Hematopoietic multipotent progenitor cell treated with erythropoietin and hydrocortisone succinate and interleukin-3 and kit ligand, for 15 days (in vitro differentiated cells): ENCODE measurements at regions not wholly inside any gene's neighbourhood (a gene's known extent, or its start where the extent isn't known, plus 50 kb on each side); places are given as distances from the start of the nearest gene placed in this dataset.

ENCODE experiments used
- DNase-seq: peaks from one replicate; pipeline ENCODE4 v3.0.0-alpha.2; 2015; ENCODE audit warnings: low spot score

- no peak for DNase-seq
Observed at GRCh38 chr9:79259858-79260257, 311.9 kb upstream of the TLE4 start.

GRCh38 chr9:79263628-79264027, 308.1 kb upstream of the TLE4 start:
- DNase-seq = no peak

GRCh38 chr9:79264041-79264440, 307.7 kb upstream of the TLE4 start:
- no peak for DNase-seq

GRCh38 chr9:79264511-79265355, 307.0 kb upstream of the TLE4 start:
- no peak for DNase-seq

- no peak for DNase-seq
Observed at GRCh38 chr9:79266986-79267385, 304.8 kb upstream of the TLE4 start.

- no peak for DNase-seq
Observed at GRCh38 chr9:79268806-79269205, 303.0 kb upstream of the TLE4 start.

GRCh38 chr9:79273311-79273710, 298.5 kb upstream of the TLE4 start:
- no peak for DNase-seq

- DNase-seq = no peak
Observed at GRCh38 chr9:79279356-79279755, 292.4 kb upstream of the TLE4 start.

- DNase-seq = no peak
Observed at GRCh38 chr9:79280691-79281090, 291.1 kb upstream of the TLE4 start.

- DNase-seq = no peak
Observed at GRCh38 chr9:79284081-79284480, 287.7 kb upstream of the TLE4 start.

GRCh38 chr9:79286992-79287707, 284.6 kb upstream of the TLE4 start:
- no peak for DNase-seq

GRCh38 chr9:79287708-79288290, 284.0 kb upstream of the TLE4 start:
- DNase-seq = no peak

- DNase-seq = no peak
Observed at GRCh38 chr9:79289856-79290255, 281.9 kb upstream of the TLE4 start.

GRCh38 chr9:79292731-79293280, 279.0 kb upstream of the TLE4 start:
- no peak for DNase-seq

GRCh38 chr9:79300068-79300467, 271.7 kb upstream of the TLE4 start:
- no peak for DNase-seq

- no peak for DNase-seq
Observed at GRCh38 chr9:79301085-79301484, 270.7 kb upstream of the TLE4 start.

- DNase-seq = no peak
Observed at GRCh38 chr9:79301551-79302391, 270.0 kb upstream of the TLE4 start.

GRCh38 chr9:79302569-79302968, 269.2 kb upstream of the TLE4 start:
- DNase-seq = no peak

GRCh38 chr9:79308012-79308411, 263.8 kb upstream of the TLE4 start:
- no peak for DNase-seq

GRCh38 chr9:79312686-79313421, 258.9 kb upstream of the TLE4 start:
- DNase-seq = no peak

- no peak for DNase-seq
Observed at GRCh38 chr9:79325501-79325900, 246.3 kb upstream of the TLE4 start.
